ENCODE measurements at regions not wholly inside any gene's neighbourhood (a gene's known extent, or its start where the extent isn't known, plus 50 kb on each side); places are given as distances from the start of the nearest gene placed in this dataset.

GRCh38 chr14:86596024-86596423 is 1066.1 kb downstream of the FLRT2 start:
- no peak for TF ChIP-seq POLR2A (IDR thresholded peaks at IDR 0.05; ENCODE audit: low read depth)
- no peak for TF ChIP-seq CTCF (IDR thresholded peaks at IDR 0.05)
- TF ChIP-seq EP300 (IDR thresholded peaks at IDR 0.05): no peak
- TF ChIP-seq POLR2AphosphoS5 (IDR thresholded peaks at IDR 0.05): no peak
